NCI-H1436 treated with DMSO at 0.1 percent for 48 hours (cell line): ENCODE measurements at regions not wholly inside any gene's neighbourhood (a gene's known extent, or its start where the extent isn't known, plus 50 kb on each side); places are given as distances from the start of the nearest gene placed in this dataset.
"Not testable (repeated sequence)": the region's sequence is repeated elsewhere in the genome, so short reads cannot be mapped to it uniquely, and the experiment has no call there.

Source experiments
- DNase-seq: peaks from one replicate; lab custom pipeline; 2025; lab: John Stamatoyannopoulos, UW

DNA sequence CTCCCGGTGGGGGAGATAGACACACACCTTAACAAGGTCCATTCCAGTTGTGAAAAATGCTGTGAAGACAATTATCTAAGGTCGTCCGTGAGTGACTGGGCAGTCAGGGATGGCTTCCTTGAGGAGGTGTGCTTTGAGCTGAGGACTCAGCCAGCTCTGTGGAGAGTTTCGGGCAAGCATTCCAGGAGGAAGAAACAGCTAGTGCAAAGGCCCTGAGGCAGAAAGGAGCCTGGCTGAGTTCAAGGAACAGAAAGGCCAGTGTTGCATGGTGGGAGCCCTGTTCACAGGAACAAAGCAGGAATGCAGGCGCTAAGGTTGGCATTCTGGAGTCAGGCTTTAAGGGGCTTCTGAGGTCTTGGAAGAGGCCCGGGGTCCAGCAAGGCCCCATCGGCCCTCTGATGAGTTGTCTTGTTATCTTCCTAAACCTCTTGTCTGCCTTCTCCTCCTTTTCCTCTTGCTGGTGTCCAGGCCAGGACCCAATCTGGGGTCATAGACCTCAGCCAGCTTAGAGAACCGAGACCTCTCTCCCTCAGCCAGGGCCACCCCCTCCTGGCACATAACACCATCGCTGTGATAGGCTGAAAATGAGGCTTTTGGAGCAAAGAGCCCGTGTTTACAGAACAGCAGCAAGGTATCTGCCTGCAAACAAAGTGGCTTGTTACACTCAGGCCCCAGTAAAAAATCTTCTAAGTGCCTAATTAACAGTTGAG, 270.2 kb upstream of the MVB12B start:
- DNase-seq, result no peak

DNA sequence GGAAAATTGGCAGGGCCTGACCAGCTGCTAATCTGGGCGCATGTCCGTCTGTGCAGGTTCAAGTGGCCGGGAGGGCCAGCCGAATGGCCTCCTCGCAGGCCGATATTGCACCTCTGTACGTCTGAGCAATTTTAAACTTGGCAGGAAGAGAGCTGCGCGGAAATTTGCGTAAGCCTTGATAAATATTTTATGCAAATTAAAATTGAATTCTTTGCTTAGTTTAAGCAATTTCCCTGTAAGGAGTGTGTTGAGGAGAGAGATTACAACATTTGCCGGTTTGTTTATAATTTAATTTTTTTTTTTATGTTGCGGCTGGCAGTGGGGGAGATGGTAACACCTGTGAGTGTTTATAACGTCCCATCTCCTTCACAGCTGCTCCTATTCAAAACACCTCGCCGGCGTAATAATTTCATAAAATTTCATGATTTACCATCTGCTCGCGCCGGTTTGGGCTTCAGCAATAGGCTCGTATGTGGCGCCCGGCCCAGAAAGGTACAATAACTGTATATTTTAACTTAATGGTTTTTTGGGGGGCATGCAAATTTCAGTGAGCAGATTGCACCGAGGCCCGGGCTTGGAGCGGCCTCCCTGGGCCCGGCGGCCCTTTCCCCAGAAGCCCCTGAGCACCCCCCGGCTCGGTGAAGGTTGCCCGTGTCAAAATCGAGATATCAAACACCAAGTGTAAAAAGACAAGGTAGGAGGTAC, 269.4 kb upstream of the MVB12B start:
- no peak for DNase-seq

DNA sequence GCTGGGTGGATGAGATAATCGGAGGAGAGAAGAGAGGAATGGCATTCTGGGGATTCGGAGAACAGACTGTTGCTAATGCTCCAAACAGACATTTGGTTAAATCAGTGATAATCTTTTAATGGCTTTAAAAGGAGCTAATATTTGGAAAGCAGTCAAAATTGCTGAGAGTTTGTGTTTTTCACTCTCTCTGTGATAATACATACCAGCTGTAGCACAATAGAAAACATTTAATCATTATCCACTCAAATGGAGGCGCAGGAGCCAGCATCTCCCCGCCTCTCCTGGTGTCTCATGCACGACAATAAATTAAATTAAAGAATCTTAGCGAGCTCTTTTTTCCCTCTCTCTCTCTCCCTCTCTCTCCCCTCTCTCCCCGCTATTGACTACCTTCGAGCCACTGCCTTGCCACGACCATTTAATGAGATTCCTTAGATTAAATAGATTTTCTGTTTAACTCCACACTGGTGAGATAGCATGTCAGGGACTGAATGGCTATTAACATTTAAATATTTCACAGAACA, 268.6 kb upstream of the MVB12B start:
- no peak for DNase-seq

DNA sequence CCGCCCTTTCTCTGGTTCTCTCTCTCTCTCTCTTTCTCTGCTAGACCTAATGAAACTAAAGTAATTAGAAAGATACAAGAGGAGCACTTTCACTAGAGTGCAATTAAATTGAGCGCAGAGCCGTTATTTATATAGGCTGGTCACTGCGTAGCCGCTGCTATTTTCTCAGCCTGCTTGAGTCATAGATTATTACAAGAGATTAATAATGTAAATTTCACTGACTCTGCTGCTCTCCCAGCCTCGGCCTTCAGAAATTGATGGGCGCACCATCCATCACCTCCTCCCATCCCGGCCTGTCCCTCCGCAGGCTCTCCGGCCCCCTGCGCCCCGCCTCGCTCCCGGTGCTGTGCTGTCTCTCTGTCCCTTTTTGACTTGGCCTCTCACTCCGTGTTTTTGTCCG, 268.0 kb upstream of the MVB12B start:
- DNase-seq, result no peak

DNA sequence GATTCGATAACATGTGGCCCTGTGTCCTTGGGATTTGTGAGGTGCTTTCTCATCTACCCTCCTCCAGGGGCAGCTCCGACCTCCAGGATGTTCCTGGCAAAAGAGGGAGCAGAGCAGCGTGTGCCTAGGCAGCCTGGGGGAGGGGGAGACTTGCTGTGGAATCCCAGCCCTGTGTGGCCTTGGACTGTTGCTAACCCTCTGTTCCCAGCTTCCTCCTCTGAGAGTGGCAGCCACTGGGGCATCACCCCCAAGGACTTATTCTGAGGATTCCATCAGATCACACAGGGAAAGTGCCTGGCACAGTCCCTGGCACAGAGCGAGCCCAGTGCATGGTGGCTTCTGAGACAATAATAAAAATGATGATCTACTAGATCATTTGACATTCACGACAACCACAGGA, 265.1 kb upstream of the MVB12B start:
- DNase-seq, result no peak

DNA sequence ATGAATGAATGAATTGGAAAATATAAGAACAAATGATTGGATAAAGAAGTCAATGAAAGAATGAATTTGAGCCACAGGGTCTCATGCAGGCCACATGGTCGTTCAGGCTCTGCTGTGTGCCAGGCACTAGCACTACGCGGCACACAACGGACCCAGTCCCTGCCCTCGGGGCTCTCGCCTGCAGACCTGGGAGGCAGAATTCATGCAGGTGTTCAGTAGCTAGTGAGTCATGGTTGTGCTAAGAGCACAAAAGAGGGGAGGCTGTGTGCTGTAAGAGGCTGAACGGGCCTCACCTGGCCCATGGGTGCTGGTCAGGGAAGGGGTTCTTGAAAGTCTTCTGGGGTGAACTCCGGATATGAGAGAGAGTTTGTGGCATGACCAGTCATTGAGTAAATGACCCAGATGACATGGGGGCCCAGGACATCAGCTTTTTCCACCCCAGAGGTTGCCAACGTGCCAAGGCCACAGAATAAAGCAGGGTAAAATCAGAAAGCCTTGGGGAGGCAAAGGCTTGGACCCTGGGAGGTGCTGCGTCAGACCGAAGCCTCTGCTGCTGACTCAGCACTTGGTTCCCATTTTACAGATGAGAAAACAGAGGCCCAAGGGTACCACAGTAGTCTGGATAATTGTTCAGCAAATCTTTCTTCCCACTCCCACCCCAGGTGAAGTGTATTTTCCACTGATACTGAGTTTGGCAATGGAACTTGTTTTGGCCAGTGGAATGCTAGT, 264.3 kb upstream of the MVB12B start:
- no peak for DNase-seq

DNA sequence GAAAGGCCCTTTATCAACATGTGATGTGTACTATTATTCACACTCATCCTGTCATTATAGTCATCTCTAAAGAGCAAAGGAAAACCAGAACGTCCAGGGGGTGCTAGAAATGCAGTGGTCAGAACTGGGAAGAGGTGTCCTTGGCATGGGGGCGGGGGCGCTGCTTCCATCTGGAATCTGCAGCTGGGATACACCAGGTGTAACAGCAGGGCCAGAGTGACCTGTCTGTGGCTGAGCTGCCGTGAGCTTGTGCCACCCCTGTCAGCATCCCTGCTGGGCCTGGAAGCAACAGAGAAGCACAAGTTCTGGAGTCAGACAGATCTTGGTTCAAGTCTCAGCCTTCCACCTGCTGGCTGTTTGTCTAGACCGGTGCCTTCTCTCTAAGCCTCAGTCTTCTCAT, 263.3 kb upstream of the MVB12B start:
- no peak for DNase-seq

DNA sequence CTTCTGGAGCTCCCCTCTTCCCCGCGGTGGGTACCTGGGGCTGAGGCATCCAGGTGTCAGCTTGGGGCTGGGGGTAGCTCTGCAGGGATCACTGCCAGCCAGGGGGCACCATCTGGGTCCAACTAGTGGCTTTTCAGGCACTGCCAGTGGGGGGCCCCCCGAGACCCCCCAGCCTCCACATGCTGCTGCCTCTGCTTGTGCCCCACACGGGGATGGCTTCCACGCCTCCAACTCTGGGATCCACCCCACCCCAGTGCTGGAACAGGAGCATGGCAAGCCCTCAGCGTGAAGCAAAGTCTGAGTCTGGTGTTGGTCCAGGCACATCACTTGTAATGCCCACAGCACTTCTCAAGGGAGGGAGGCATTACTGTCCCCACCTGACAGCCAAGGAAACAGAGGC, 260.5 kb upstream of the MVB12B start:
- no peak for DNase-seq

DNA sequence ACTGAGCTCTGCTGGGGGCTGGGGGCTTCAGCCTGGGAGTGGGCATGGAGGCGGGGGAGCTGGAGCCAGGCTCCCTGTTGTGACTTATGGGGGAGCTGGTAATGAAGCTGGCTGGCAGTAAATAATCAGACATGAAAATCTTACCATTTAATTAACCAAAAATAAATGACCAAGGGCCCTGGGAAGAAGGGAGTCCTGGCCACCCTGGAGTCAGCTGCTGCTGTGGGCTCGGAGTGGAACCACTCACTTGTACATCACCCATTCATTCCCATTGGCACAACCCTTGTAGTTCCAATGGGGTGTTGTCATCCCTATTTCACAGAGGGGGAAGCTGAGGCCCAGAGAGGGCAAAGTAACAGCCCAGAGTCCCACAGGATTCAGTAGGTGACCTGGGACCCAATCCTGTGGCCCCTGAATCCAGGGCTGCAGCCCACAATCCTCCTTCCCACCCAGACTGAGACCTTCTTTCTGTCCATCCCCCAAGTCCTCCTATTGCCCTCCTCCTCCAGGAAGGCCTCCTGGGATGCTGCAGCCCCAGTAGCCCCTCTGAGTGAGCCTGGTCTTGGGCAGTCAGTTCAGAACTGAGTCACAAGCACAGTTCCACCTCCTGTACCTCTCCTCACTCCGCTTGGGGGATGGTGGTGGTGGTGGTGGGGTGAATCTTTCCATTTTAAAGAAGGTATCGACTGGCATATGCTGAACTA, 259.4 kb upstream of the MVB12B start:
- no peak for DNase-seq

DNA sequence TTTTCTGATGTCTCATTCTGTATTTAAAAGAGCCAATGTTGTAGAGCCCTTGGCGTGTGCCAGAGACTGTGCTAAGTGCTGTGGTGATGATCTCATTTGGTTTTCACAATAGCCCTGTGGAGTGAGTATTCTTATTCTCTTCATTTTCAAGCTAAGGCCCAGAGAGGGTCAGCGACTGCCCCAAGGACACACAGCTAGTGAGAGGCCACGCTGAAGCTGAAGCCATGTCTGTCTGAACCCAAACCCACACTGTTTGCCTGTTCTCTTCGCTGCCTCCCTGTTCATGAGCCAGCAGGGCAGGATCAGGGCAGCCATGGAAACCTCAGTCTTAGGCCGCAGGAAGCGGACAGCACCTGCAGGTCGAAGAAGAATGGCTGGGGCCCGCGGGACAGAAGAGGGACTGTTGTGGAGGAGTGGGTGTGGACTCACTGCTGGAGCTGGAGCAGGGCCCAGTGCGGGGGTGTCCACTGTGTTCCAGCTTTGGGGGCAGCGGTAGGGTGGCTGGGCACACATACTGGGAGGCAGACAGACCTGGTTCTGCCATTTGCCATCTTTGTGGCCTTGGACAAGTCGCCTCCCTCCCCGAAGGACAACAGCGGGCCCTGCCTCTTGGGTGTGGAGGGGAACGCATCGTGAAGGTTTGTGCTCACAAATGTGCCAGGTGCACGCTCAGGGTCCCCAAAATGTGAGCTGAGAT, 257.9 kb upstream of the MVB12B start:
- DNase-seq, result no peak

DNA sequence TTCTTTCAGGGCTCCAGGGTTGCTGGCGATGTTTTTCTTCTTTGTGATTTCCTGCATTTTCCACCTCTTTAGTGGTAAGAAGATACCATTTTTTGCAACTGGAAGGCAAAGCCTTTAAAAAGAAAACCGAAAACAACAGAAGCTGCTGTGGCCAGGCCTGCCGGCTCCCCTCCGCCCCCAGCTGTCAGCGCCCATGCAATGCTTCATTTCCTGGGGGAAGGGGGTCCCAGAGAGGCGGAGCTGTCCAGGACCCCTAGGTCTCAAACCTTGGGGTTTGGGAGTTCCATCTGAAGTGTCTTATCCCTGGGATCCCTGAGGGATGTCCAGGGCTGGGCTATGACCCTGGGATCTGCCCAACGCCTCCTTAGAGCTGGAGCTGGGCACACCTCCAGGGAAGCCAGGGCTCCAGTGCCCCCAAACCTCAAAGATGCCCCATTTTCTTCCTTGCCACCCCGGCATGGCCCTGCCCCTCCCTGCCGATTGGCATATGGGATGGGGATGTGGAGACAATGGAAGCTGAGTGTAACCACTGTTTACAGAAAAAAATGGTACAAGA, 257.2 kb upstream of the MVB12B start:
- DNase-seq, result no peak

DNA sequence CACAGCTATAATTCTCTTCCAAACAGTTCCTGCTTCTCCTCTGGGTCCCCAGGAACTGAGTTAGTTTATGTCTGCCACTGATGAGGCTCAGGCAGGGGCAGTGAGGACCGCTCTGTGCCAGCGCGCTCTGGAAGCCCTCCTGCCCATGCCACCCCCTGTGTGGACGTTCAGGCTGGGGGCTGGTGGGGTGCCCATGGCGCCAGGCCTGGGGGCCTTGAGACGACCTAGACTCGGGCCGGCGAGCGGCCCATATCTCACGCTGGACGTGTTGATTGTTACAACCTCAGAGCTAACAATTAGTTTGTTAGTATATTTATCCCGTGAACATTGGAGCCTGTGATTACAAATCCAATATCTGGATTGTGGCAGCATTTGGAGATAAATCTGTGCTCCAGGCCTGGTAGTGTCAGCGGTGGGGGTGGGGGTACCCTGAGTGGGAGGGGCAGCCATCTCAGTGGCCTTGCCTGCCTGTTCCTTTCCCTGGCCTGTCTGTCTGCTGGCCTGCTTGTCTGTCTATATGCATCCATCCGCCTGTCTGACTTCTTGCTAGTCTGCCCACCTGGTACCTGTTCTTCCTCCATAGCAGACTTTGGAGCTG, 256.5 kb upstream of the MVB12B start:
- no peak for DNase-seq

DNA sequence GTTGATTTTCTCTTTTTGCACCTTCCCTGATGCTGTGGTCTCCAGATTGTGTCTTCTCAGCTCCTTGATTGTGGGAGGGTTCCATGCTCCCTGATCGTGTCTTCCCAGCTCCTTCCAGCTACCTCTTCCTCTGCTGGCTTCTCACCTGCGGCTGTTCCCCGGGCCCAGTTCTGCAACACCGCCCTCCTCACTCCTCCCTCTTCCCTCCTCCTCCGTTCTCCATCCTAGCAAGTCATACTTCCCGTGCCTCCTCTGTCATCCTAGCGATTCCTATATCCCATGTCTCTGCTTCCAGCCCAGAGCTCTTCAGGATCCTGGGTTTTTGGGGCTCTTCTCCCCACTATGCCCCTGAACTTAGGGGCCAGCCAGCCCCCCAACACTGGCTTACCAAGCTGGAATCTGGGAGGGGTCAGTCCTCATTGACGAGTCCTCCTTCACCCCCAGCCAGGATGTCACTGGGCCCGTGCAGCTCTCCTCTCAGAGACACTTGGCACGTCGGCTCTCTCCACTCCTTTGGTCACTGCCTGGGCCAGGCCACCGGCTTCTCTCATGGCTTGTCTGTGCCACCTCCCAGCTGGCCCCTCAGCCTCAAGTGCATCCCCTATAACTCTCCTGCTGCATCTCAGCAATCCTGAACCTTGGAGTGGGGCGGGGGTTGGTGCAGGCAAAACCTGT, 255.4 kb upstream of the MVB12B start:
- DNase-seq, result no peak

DNA sequence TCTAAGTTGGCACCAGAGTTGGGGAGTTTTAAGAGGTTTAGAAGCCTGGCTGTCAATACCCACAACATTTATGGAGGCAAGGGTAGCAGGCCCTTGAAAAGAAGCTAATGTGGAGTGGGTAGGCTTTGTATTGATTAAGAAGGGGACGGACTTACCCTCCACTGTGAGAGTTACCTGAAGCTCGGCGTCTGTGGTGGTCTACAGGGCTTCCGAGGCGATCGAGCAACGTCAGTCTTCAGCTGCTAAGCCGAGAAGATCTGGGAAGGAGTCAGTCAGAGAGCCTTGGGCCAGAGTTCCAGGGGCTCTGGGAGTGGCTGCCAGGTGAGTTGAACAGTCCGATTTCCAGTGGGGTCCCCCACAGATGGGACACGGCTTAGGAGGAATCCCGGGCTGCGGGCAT, 249.0 kb upstream of the MVB12B start:
- not testable (repeated sequence) for DNase-seq

DNA sequence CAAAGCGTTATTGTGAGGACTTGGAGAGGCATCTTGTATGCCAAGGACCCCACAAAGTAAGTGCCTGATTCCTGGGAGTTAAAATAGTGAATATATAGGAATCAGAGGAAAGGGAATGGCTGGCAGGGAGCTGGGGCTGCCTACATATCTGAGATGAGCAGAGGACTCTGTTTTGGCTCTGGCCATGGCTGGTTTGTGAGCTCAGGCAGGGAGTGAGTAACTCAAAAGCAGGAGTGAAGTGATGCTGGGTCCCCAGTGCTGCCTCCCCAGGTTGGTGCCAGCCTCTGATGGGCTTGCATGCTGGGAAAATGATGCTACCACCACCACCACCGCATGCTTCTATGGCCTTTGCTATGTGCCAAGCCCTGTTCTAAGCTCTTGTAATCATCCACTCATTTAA, 246.0 kb upstream of the MVB12B start:
- no peak for DNase-seq

DNA sequence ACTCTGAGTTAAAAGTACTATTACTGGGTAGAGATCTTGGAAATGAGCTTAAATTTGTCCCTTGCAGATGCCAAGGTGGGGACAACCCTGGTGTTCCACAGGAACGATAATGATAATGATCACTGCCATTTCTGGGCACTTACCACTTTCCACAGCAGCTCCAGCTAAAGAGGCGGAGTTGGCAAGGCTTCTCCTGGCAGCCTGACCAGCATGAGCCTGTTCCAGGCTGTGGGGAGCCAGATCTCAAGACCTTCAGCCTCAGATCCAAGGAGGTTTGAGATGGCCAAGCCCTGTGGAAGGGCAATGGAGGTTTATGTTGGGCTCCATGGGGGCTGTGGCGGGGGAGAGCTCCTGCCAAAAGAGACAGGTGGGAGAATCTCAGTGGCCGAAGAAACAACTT, 244.9 kb upstream of the MVB12B start:
- no peak for DNase-seq

DNA sequence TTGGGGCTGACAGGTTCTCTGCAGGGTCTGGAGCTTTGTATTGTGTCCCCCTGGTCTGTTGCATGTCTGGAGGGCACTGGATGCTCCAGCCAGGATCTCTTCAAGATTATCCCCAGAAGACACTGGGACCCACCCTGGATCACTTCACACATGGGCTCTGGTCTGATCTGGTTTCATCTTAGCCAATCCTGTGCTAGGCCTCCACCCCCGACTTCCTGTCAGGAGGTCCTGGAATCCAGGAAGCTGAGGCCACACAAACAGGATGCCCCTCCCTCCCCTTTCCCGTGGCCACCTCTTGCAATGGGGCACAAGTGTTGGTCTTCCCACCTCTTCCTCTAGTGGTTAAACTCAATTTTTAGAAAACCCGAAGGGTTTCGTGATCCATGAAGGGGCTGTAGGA, 242.6 kb upstream of the MVB12B start:
- no peak for DNase-seq

DNA sequence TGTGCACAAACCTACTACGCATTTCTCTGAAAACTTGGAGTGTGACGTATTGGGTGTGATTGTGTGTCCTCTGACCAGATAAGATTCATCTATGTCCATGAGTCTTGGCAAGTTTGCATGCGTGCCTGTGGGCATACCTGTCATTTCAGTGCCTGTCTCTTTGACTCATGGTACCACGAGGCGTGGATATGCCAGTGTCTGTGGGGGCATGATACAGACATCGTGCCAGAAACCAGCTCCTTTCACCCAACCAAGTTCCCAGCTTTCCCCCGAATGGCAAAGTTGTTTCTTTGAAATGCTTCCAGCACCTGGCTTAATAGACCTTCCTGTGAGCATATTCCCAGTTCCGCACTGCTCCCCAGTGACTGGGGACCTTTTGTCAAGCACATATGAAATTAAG, 241.9 kb upstream of the MVB12B start:
- DNase-seq, result no peak

DNA sequence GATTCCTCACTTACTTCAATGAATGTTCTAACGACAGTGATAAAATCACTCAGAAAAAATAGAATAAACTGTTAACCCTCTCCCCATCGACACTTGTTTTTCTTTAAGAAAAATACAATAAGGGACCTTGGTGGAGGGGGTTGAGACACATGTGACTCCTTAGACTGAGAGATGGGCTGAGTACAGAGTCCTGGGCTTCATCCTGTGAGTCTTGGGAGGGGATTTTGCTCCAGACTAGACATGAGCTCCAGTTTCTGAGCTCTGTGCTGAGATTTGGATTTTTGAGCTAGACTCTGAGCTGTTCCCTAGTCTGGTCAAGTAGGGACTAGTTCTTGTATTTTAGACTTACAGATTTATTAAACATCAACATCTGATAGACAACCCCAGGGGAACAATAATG, 241.5 kb upstream of the MVB12B start:
- no peak for DNase-seq

DNA sequence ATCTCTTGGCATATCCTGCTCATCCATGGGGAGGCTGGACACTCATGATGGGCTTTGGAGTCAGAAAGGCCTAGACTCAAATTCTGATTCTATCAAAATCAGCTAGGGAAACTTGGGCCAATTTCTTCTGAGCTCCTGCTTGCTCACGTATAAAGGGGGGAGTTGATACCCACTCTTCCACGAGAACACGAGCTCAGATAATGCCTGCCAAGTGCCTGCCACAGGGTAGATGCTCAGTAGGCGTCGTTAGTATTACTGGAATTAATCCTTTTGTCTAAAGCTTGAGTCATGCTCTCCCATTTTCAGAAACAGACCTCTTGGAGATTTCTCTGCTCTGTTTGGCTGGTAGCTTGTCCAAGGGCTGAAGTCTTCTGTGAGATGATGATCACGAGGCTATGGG, 238.3 kb upstream of the MVB12B start:
- DNase-seq, result no peak

DNA sequence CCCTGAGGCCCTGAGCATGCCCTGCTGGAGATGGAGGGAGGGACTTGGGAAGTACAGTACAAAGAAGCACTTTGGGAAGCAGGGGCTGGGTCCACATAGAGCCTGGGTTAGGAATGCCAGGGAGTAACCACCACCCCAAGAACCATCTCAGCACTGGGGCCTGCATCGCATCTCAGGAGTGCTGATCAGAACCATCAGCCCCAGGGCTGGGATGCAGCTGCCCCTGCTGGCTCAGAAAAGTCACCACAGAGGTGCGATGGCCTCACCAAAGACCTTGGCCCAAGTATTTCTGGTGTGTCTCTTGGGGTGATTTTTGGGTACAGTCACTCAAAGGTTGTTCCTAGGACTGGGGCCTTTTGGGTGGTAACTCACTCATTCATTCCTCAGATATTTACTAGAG, 236.8 kb upstream of the MVB12B start:
- no peak for DNase-seq
